ENCODE measurements at regions not wholly inside any gene's neighbourhood (a gene's known extent, or its start where the extent isn't known, plus 50 kb on each side); places are given as distances from the start of the nearest gene placed in this dataset.
A peak's percentile ranks its signal among the peaks of the same experiment; 100 is the strongest.

- Mint-ChIP-seq H3K4me3 (ENCODE audit: unreplicated experiment) (no peak overlapping the region), H3K27ac (ENCODE audit: unreplicated experiment) (no peak overlapping the region), H3K27me3 (ENCODE audit: low read depth, unreplicated experiment) (no peaks in the 10 kb centered on the region), H3K36me3 (ENCODE audit: low read depth, unreplicated experiment) (no peaks in the 10 kb centered on the region), H3K4me1 (ENCODE audit: low read depth, unreplicated experiment) (no peaks in the 10 kb centered on the region), H3K9me3 (ENCODE audit: unreplicated experiment) (peaks cover 2% of the 10 kb centered on the region)
- no peak for TF ChIP-seq EZH2 (IDR thresholded peaks at IDR 0.05; ENCODE audit: insufficient read depth, low read length)
- no peak for TF ChIP-seq CTCF (IDR thresholded peaks at IDR 0.05; ENCODE audit: insufficient read depth, low read depth, low read length)
- H3K79me2 ChIP-seq (ENCODE audit: insufficient read depth, low read length) = no peaks in the 10 kb centered on the region
- H3K27ac ChIP-seq (ENCODE audit: low read depth, low read length) = no peak overlapping the region
- H3K4me3 ChIP-seq (ENCODE audit: insufficient read depth, low read depth, low read length) = no peak overlapping the region
- H3K27me3 ChIP-seq (ENCODE audit: insufficient read depth, low read length) = no peaks in the 10 kb centered on the region
- H3K9ac ChIP-seq (ENCODE audit: low read length) = no peak overlapping the region
- H2AFZ ChIP-seq (ENCODE audit: low read depth, low read length) = no peak overlapping the region
- no peaks in the 10 kb centered on the region for H3K9me3 ChIP-seq (ENCODE audit: insufficient read depth, low read depth, low read length)
- H4K20me1 ChIP-seq (ENCODE audit: insufficient read depth, low read length) = no peaks in the 10 kb centered on the region
- DNase-seq (ENCODE audit: low read depth) = no peak
- no peak for FAIRE-seq
- no peaks in the 10 kb centered on the region for H3K36me3 ChIP-seq (ENCODE audit: insufficient read depth, low read length)
- H3K4me1 ChIP-seq (ENCODE audit: insufficient read depth, low read length) = no peaks in the 10 kb centered on the region
- H3K4me2 ChIP-seq (ENCODE audit: low read length) = no peak overlapping the region
These were observed 1793.2 kb downstream of the NCAM2 start for GRCh38 chr21:22791376-22791775.

GRCh38 chr21:22791986-22792560 is 1793.9 kb downstream of the NCAM2 start:
- TF ChIP-seq CTCF (IDR thresholded peaks at IDR 0.05; ENCODE audit: insufficient read depth, low read depth, low read length) = peak; percentile 70
- TF ChIP-seq EZH2 (IDR thresholded peaks at IDR 0.05; ENCODE audit: insufficient read depth, low read length) = no peak
- Histone ChIP-seq H4K20me1 (ENCODE audit: insufficient read depth, low read length) (no peaks in the 10 kb centered on the region), H3K4me2 (ENCODE audit: low read length) (no peak overlapping the region), H3K9ac (ENCODE audit: low read length) (no peak overlapping the region), H3K27me3 (ENCODE audit: insufficient read depth, low read length) (no peaks in the 10 kb centered on the region), H2AFZ (ENCODE audit: low read depth, low read length) (no peak overlapping the region), H3K36me3 (ENCODE audit: insufficient read depth, low read length) (no peaks in the 10 kb centered on the region), H3K9me3 (ENCODE audit: insufficient read depth, low read depth, low read length) (no peaks in the 10 kb centered on the region), H3K4me1 (ENCODE audit: insufficient read depth, low read length) (no peaks in the 10 kb centered on the region), H3K79me2 (ENCODE audit: insufficient read depth, low read length) (no peaks in the 10 kb centered on the region), H3K27ac (ENCODE audit: low read depth, low read length) (no peak overlapping the region), H3K4me3 (ENCODE audit: insufficient read depth, low read depth, low read length) (no peak overlapping the region)
- Mint-ChIP-seq H3K4me3 (ENCODE audit: unreplicated experiment) (no peak overlapping the region), H3K4me1 (ENCODE audit: low read depth, unreplicated experiment) (no peaks in the 10 kb centered on the region), H3K36me3 (ENCODE audit: low read depth, unreplicated experiment) (no peaks in the 10 kb centered on the region), H3K27me3 (ENCODE audit: low read depth, unreplicated experiment) (no peaks in the 10 kb centered on the region), H3K27ac (ENCODE audit: unreplicated experiment) (no peak overlapping the region), H3K9me3 (ENCODE audit: unreplicated experiment) (peaks cover 2% of the 10 kb centered on the region)
- DNase-seq (ENCODE audit: low read depth) (peak; percentile 3), FAIRE-seq (no peak)

GRCh38 chr21:22795091-22795490 is 1796.9 kb downstream of the NCAM2 start:
- H3K27ac ChIP-seq (ENCODE audit: low read depth, low read length) = no peak overlapping the region
- Mint-ChIP-seq H3K27me3 (ENCODE audit: low read depth, unreplicated experiment) (no peaks in the 10 kb centered on the region), H3K27ac (ENCODE audit: unreplicated experiment) (no peak overlapping the region), H3K9me3 (ENCODE audit: unreplicated experiment) (peaks cover 2% of the 10 kb centered on the region), H3K4me3 (ENCODE audit: unreplicated experiment) (no peak overlapping the region), H3K36me3 (ENCODE audit: low read depth, unreplicated experiment) (no peaks in the 10 kb centered on the region), H3K4me1 (ENCODE audit: low read depth, unreplicated experiment) (no peaks in the 10 kb centered on the region)
- H3K4me2 ChIP-seq (ENCODE audit: low read length) = no peak overlapping the region
- TF ChIP-seq EZH2 (IDR thresholded peaks at IDR 0.05; ENCODE audit: insufficient read depth, low read length) (no peak), CTCF (IDR thresholded peaks at IDR 0.05; ENCODE audit: insufficient read depth, low read depth, low read length) (no peak)
- FAIRE-seq (no peak), DNase-seq (ENCODE audit: low read depth) (no peak)
- H3K79me2 ChIP-seq (ENCODE audit: insufficient read depth, low read length) = no peaks in the 10 kb centered on the region
- no peaks in the 10 kb centered on the region for H3K27me3 ChIP-seq (ENCODE audit: insufficient read depth, low read length)
- no peaks in the 10 kb centered on the region for H3K36me3 ChIP-seq (ENCODE audit: insufficient read depth, low read length)
- H3K9me3 ChIP-seq (ENCODE audit: insufficient read depth, low read depth, low read length) = no peaks in the 10 kb centered on the region
- H2AFZ ChIP-seq (ENCODE audit: low read depth, low read length) = no peak overlapping the region
- H3K9ac ChIP-seq (ENCODE audit: low read length) = no peak overlapping the region
- no peak overlapping the region for H3K4me3 ChIP-seq (ENCODE audit: insufficient read depth, low read depth, low read length)
- no peaks in the 10 kb centered on the region for H4K20me1 ChIP-seq (ENCODE audit: insufficient read depth, low read length)
- no peaks in the 10 kb centered on the region for H3K4me1 ChIP-seq (ENCODE audit: insufficient read depth, low read length)

Data from astrocyte (in vitro differentiated cells and primary cell).